Body of pancreas (tissue), 4 donors: ENCODE measurements at regions not wholly inside any gene's neighbourhood (a gene's known extent, or its start where the extent isn't known, plus 50 kb on each side); places are given as distances from the start of the nearest gene placed in this dataset.

Source experiments
- POLR2A ChIP-seq, 3 donors: fragments of 450-650 bp; IDR thresholded peaks; one replicate each; pipeline ENCODE4 v1.6.1; 2016; ENCODE audit warnings: antibody characterized with exemption in 3 of 3, mild to moderate bottlenecking in 2 of 3
- TF ChIP-seq, protein P1 (sequence below), 7 experiments: fragments of 450-650 bp in 4 of 7; fragments of 200-600 bp in 3 of 7; sonication (generic) in 3 of 7; IDR thresholded peaks; one replicate each; pipeline ENCODE4 v1.5.1; 2016 to 2019; ENCODE audit warnings: antibody characterized with exemption in 7 of 7

DNA sequence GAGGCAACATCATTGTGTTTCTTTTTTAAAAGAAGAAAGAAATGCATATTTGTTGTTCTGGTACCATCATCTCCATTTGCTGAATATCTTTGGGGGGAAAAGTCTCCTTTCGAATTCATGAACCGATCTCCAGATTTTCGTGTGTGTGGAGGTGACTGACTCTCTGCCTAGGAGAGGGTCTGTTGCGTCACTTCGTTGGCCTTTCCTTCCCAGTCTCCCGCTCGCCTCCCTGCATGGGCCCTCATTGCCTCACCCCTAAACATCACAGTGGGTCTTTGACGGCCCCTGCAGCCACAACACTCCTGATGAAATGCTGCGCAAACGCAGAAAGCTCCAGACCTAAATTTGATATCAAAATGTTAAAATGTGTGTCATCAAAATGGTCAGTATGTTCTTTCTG lies 103.2 kb upstream of the RALGPS2 start:
- TF ChIP-seq, protein P1, sequence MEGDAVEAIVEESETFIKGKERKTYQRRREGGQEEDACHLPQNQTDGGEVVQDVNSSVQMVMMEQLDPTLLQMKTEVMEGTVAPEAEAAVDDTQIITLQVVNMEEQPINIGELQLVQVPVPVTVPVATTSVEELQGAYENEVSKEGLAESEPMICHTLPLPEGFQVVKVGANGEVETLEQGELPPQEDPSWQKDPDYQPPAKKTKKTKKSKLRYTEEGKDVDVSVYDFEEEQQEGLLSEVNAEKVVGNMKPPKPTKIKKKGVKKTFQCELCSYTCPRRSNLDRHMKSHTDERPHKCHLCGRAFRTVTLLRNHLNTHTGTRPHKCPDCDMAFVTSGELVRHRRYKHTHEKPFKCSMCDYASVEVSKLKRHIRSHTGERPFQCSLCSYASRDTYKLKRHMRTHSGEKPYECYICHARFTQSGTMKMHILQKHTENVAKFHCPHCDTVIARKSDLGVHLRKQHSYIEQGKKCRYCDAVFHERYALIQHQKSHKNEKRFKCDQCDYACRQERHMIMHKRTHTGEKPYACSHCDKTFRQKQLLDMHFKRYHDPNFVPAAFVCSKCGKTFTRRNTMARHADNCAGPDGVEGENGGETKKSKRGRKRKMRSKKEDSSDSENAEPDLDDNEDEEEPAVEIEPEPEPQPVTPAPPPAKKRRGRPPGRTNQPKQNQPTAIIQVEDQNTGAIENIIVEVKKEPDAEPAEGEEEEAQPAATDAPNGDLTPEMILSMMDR (IDR thresholded peaks at IDR 0.05) = no peak
- TF ChIP-seq POLR2A (IDR thresholded peaks at IDR 0.05) = no peak
